ENCODE measurements at regions not wholly inside any gene's neighbourhood (a gene's known extent, or its start where the extent isn't known, plus 50 kb on each side); places are given as distances from the start of the nearest gene placed in this dataset.

DNA sequence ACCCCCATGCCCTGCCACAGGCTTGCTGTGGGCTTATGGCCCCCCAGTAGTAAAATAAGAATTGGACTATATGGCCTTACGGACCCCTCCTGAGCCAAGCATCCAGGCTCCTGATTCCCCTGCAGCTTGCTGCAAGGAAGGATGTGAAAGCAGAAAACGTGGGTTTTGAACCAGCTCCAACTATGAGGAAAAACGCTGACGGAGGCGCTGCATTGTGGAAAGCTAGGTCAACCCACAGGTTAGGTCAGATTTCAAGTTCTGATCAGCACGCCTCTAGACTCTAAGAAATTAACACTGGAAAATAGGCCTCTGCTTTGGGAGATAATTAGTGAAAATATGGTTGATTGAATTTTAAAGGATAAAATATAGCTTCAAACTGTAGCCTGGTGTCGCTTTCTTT is 195.4 kb upstream of the HES1 start:
- WGBS, 2 donors, result 78 to 89% methylated on average over 7 of the region's 7 CpGs
- DNase-seq, result no peak
- H3K9me3 ChIP-seq, result no peaks in the 10 kb centered on the region
- H3K27ac ChIP-seq, result no peak overlapping the region
- TF ChIP-seq, protein P1, sequence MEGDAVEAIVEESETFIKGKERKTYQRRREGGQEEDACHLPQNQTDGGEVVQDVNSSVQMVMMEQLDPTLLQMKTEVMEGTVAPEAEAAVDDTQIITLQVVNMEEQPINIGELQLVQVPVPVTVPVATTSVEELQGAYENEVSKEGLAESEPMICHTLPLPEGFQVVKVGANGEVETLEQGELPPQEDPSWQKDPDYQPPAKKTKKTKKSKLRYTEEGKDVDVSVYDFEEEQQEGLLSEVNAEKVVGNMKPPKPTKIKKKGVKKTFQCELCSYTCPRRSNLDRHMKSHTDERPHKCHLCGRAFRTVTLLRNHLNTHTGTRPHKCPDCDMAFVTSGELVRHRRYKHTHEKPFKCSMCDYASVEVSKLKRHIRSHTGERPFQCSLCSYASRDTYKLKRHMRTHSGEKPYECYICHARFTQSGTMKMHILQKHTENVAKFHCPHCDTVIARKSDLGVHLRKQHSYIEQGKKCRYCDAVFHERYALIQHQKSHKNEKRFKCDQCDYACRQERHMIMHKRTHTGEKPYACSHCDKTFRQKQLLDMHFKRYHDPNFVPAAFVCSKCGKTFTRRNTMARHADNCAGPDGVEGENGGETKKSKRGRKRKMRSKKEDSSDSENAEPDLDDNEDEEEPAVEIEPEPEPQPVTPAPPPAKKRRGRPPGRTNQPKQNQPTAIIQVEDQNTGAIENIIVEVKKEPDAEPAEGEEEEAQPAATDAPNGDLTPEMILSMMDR (IDR thresholded peaks at IDR 0.05), result no peak
- no peak for TF ChIP-seq POLR2A (IDR thresholded peaks at IDR 0.05)
- H3K4me1 ChIP-seq, result no peaks in the 10 kb centered on the region
- no peak for ATAC-seq
- intact Hi-C loops (cut with DNase I), result no loop called here
- no peaks in the 10 kb centered on the region for H3K36me3 ChIP-seq (replicated peaks in 1 of 2; ENCODE audit: insufficient read depth in 1 of 2, low read depth in 2 of 2)
- no peak overlapping the region for H3K4me3 ChIP-seq
- no peaks in the 10 kb centered on the region for H3K27me3 ChIP-seq

DNA sequence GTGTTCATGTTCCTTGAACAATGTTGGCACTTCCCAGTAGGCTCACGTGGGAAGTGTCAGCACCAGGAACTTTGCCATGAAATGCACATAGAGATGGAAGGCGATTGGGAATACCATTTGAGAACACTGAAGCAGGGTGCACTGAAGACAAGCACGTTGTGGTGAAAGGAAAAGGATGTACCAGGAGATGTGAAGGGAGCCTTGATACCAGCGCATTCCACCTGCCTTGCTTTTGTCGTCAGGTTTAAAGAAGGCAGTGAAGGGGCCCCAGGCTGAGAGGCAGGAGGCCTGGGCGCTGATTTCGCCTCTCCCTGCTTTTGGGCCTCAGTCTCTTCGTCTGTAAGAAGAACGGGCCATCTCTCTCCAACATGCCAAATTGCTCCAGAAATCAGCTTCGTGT is 194.5 kb upstream of the HES1 start:
- TF ChIP-seq, protein P1 (IDR thresholded peaks at IDR 0.05), result no peak
- 82 to 89% methylated on average over 10 of the region's 10 CpGs for WGBS, 2 donors
- intact Hi-C loops (cut with DNase I), result no loop called here
- no peaks in the 10 kb centered on the region for H3K36me3 ChIP-seq (replicated peaks in 1 of 2; ENCODE audit: insufficient read depth in 1 of 2, low read depth in 2 of 2)
- H3K4me3 ChIP-seq, result no peak overlapping the region
- no peak overlapping the region for H3K27ac ChIP-seq
- DNase-seq (no peak), ATAC-seq (no peak)
- no peaks in the 10 kb centered on the region for H3K4me1 ChIP-seq
- H3K27me3 ChIP-seq, result no peaks in the 10 kb centered on the region
- H3K9me3 ChIP-seq, result no peaks in the 10 kb centered on the region

DNA sequence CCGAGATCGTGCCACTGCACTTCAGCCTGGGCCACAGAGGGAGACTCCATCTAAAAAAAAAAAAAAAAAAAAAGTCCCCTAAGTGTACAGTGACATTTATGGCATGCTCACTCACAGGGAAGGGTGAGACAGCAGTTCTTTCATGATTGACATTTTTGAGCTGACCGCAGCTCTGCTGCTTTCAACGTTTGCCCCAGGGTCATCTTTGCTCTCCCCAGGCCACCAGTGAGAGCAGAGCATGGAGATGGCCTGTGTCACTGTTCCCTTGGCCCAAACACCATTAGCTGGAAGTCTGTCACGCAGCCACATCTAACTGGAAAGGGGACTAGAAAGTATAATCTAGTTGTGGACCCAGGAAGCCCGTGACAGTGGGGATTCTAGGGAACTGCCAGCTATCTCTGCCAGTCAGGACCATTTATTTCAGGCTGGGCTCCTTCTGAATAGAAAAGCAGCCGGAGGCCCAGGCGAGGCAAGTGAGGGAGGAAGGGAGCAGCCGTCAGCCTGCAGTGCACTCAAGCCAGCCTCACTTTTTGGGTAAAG is 193.4 kb upstream of the HES1 start:
- WGBS, 2 donors, result 84 to 85% methylated on average over 9 of the region's 9 CpGs
- DNase-seq (no peak), ATAC-seq (no peak)
- intact Hi-C loops (cut with DNase I), result no loop called here
- no peaks in the 10 kb centered on the region for H3K4me1 ChIP-seq
- H3K27me3 ChIP-seq, result no peaks in the 10 kb centered on the region
- no peak overlapping the region for H3K4me3 ChIP-seq
- H3K36me3 ChIP-seq (replicated peaks in 1 of 2; ENCODE audit: insufficient read depth in 1 of 2, low read depth in 2 of 2), result no peaks in the 10 kb centered on the region
- H3K27ac ChIP-seq, result no peak overlapping the region
- H3K9me3 ChIP-seq, result no peaks in the 10 kb centered on the region
- no peak for TF ChIP-seq POLR2A (IDR thresholded peaks at IDR 0.05)
- TF ChIP-seq, protein P1 (IDR thresholded peaks at IDR 0.05), result no peak

DNA sequence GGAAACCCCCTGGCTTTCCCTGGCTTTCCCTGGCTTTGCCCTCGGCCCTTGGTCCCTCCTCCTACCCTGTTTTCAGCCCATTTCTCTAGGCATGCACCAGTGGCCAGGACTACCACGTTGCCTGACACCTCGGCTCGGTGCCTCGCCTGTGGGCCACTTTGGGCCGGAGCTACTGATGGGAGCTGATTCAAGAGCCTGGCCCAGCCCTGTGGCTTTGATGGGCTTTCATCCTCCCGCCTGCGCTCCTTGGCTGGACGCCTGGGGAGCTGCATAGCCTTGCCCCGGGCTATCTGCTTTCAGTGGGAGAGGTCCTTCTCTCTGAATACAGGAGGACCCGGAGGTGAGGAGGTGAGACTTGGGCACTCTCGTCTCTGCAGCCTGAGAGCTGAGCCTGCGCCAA is 192.7 kb upstream of the HES1 start:
- no peak for DNase-seq
- Histone ChIP-seq H3K27me3 (no peaks in the 10 kb centered on the region), H3K4me3 (no peak overlapping the region), H3K36me3 (replicated peaks in 1 of 2; ENCODE audit: insufficient read depth in 1 of 2, low read depth in 2 of 2) (no peaks in the 10 kb centered on the region), H3K4me1 (no peaks in the 10 kb centered on the region), H3K27ac (no peak overlapping the region), H3K9me3 (no peaks in the 10 kb centered on the region)
- WGBS, 2 donors, result 90 to 91% methylated on average over 12 to 13 of the region's 13 CpGs
- intact Hi-C loops (cut with DNase I), result no loop called here
- no peak for ATAC-seq
- no peak for TF ChIP-seq POLR2A (IDR thresholded peaks at IDR 0.05)
- TF ChIP-seq, protein P1 (IDR thresholded peaks at IDR 0.05), result no peak

DNA sequence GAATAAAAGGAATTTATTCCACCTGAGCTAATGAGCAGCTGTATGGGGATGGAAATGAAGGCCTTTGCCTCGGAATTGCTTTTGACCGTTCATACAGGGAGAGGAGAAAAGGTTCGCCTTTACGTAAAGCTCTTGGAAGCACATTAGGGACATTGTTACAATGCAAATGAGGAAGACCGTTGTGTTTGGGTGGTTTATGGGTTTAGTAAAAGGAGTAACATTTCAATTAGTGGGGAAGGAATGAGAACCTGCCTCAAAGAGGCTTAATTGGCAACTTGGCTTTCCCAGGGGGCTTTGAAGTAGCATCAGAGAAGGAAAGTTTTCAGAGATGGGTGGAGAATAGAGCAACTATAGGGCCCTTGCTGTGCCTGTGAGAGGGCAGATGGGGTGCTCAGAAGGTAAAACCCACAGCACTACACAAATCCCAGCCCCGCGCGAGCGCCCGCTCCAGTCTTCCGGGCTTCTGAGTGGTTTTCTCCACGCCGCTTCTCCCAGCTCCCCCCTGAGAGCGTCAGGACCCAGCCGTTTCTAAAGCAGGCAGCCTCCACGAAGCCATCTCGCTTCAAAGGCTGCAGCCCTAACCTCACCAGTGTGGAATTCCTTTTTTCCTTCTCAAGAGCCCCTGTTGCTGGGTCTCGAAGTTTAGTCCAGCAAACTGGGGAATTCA is 192.0 kb upstream of the HES1 start:
- intact Hi-C loops (cut with DNase I), result no loop called here
- no peak for DNase-seq
- 93% methylated on average over 18 of the region's 18 CpGs for WGBS, 2 donors

More for the DNA sequence above, 192.0 kb upstream of the HES1 start:
- Histone ChIP-seq H3K9me3 (no peaks in the 10 kb centered on the region), H3K36me3 (replicated peaks in 1 of 2; ENCODE audit: insufficient read depth in 1 of 2, low read depth in 2 of 2) (no peaks in the 10 kb centered on the region), H3K4me1 (no peaks in the 10 kb centered on the region), H3K27me3 (no peaks in the 10 kb centered on the region), H3K27ac (no peak overlapping the region), H3K4me3 (no peak overlapping the region)
- TF ChIP-seq POLR2A (IDR thresholded peaks at IDR 0.05), result no peak
- TF ChIP-seq, protein P1 (IDR thresholded peaks at IDR 0.05), result no peak
- no peak for ATAC-seq
